ENCODE measurements at regions not wholly inside any gene's neighbourhood (a gene's known extent, or its start where the extent isn't known, plus 50 kb on each side); places are given as distances from the start of the nearest gene placed in this dataset.

DNA sequence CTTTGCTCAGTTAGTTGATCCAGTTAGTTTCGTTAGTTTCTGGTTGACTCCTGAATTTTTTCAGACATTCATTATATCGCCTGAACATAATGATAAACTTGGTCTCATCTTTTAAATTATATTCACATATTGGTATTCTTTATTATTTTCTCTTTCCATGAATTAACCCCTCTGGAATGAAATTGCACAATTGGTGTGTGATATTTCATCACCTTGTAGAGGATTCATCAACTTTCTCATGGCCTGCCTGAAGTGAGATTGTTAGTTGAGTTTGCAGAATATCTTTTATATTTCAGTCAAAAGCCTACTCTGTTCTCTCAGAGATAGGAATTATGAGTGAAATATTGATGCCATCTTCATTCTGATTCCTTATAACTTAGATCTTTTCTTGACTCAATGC, 1160.6 kb upstream of the AGA start:
- Histone ChIP-seq H3K27ac (ENCODE audit: low read depth in 1 of 2, low read length in 1 of 2) (no peak overlapping the region), H3K9ac (ENCODE audit: insufficient read depth in 1 of 2, low read length in 2 of 2) (no peak overlapping the region), H3K9me3 (ENCODE audit: control insufficient read depth in 4 of 4, insufficient read depth in 3 of 4, low read length in 3 of 4) (no peaks in the 10 kb centered on the region), H3K27me3 (ENCODE audit: control insufficient read depth in 3 of 3, insufficient read depth in 3 of 3, low read length in 2 of 3) (no peaks in the 10 kb centered on the region), H3K4me3 (no peak overlapping the region), H3K36me3 (ENCODE audit: control insufficient read depth in 4 of 4, insufficient read depth in 4 of 4, low read length in 4 of 4) (no peaks in the 10 kb centered on the region), H3K4me1 (ENCODE audit: control insufficient read depth in 5 of 5, insufficient read depth in 5 of 5, low read length in 5 of 5) (no peaks in the 10 kb centered on the region)
- DNase-seq (no peak), ATAC-seq (ENCODE audit: insufficient read depth, low FRiP score) (no peak)
- 42 to 77% methylated on average over 2 of the region's 2 CpGs for WGBS, 2 donors
- TF ChIP-seq CTCF (IDR thresholded peaks at IDR 0.05; ENCODE audit: control extremely low read depth, extremely low read depth), result no peak

GRCh38 chr4:178611062-178611461, 1168.8 kb upstream of the AGA start:
- no peak overlapping the region for H3K27ac ChIP-seq (ENCODE audit: low read depth in 1 of 2, low read length in 1 of 2)
- WGBS, 2 donors, result 79 to 95% methylated on average over 2 of the region's 2 CpGs
- no peaks in the 10 kb centered on the region for H3K27me3 ChIP-seq (ENCODE audit: control insufficient read depth in 3 of 3, insufficient read depth in 3 of 3, low read length in 2 of 3)
- ATAC-seq (ENCODE audit: insufficient read depth, low FRiP score), result no peak
- H3K4me3 ChIP-seq, result no peak overlapping the region
- H3K36me3 ChIP-seq (ENCODE audit: control insufficient read depth in 4 of 4, insufficient read depth in 4 of 4, low read length in 4 of 4), result no peaks in the 10 kb centered on the region
- H3K4me1 ChIP-seq (ENCODE audit: control insufficient read depth in 5 of 5, insufficient read depth in 5 of 5, low read length in 5 of 5), result no peaks in the 10 kb centered on the region
- no peak for DNase-seq
- H3K9me3 ChIP-seq (ENCODE audit: control insufficient read depth in 4 of 4, insufficient read depth in 3 of 4, low read length in 3 of 4), result peaks cover 0 to 1% (median 0%) of the 10 kb centered on the region in 4 donors
- TF ChIP-seq CTCF (IDR thresholded peaks at IDR 0.05; ENCODE audit: control extremely low read depth, extremely low read depth), result no peak
- no peak overlapping the region for H3K9ac ChIP-seq (ENCODE audit: insufficient read depth in 1 of 2, low read length in 2 of 2)

DNA sequence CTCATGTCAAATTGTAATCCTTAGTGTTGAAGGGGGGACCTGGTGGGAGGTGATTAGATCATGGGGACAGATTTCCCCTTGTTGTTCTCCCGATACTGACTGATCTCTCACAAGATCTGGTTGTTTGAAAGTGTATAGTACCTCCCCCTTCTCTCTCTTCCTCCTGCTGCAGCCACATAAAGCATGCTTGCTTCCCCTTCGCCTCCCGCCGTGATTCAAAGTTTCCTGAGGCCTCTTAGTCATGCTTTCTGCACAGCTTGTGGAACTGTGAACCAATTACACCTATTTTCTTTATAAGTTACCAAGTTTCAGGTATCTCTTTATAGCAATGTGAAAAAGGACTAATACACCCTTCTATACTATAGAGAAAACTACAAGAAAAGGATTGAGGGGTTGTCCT, 1170.5 kb upstream of the AGA start:
- Histone ChIP-seq H3K36me3 (ENCODE audit: control insufficient read depth in 4 of 4, insufficient read depth in 4 of 4, low read length in 4 of 4) (no peaks in the 10 kb centered on the region), H3K4me1 (ENCODE audit: control insufficient read depth in 5 of 5, insufficient read depth in 5 of 5, low read length in 5 of 5) (no peaks in the 10 kb centered on the region), H3K4me3 (no peak overlapping the region), H3K27ac (ENCODE audit: low read depth in 1 of 2, low read length in 1 of 2) (no peak overlapping the region), H3K9ac (ENCODE audit: insufficient read depth in 1 of 2, low read length in 2 of 2) (no peak overlapping the region), H3K9me3 (ENCODE audit: control insufficient read depth in 4 of 4, insufficient read depth in 3 of 4, low read length in 3 of 4) (peaks cover 0 to 1% (median 0%) of the 10 kb centered on the region in 4 donors), H3K27me3 (ENCODE audit: control insufficient read depth in 3 of 3, insufficient read depth in 3 of 3, low read length in 2 of 3) (no peaks in the 10 kb centered on the region)
- no peak for TF ChIP-seq CTCF (IDR thresholded peaks at IDR 0.05; ENCODE audit: control extremely low read depth, extremely low read depth)
- DNase-seq, result no peak
- 18 to 45% methylated on average over 4 of the region's 4 CpGs for WGBS, 2 donors
- ATAC-seq (ENCODE audit: insufficient read depth, low FRiP score), result no peak

- H3K4me1 ChIP-seq (ENCODE audit: control insufficient read depth in 5 of 5, insufficient read depth in 5 of 5, low read length in 5 of 5), result no peaks in the 10 kb centered on the region
- no peak overlapping the region for H3K4me3 ChIP-seq
- H3K27me3 ChIP-seq (ENCODE audit: control insufficient read depth in 3 of 3, insufficient read depth in 3 of 3, low read length in 2 of 3), result no peaks in the 10 kb centered on the region
- DNase-seq (no peak), ATAC-seq (ENCODE audit: insufficient read depth, low FRiP score) (no peak)
- H3K27ac ChIP-seq (ENCODE audit: low read depth in 1 of 2, low read length in 1 of 2), result no peak overlapping the region
- no peak for TF ChIP-seq CTCF (IDR thresholded peaks at IDR 0.05; ENCODE audit: control extremely low read depth, extremely low read depth)
- no peaks in the 10 kb centered on the region for H3K36me3 ChIP-seq (ENCODE audit: control insufficient read depth in 4 of 4, insufficient read depth in 4 of 4, low read length in 4 of 4)
- peaks cover 0 to 2% (median under 1%) of the 10 kb centered on the region in 4 donors for H3K9me3 ChIP-seq (ENCODE audit: control insufficient read depth in 4 of 4, insufficient read depth in 3 of 4, low read length in 3 of 4)
- no peak overlapping the region for H3K9ac ChIP-seq (ENCODE audit: insufficient read depth in 1 of 2, low read length in 2 of 2)
- 85 to 95% methylated on average over 1 of the region's 1 CpG for WGBS, 2 donors
Measured at GRCh38 chr4:178632415-178632814, 1190.2 kb upstream of the AGA start.
